SU-DHL-6 (cell line): ENCODE measurements at regions not wholly inside any gene's neighbourhood (a gene's known extent, or its start where the extent isn't known, plus 50 kb on each side); places are given as distances from the start of the nearest gene placed in this dataset.

Experiments
- H2AFZ ChIP-seq: fragments of 200-600 bp; sonication (generic); 2 replicates; pipeline ENCODE4 v1.6.1; 2014; ENCODE audit warnings: low read depth, mild to moderate bottlenecking, moderate library complexity, mixed read lengths, antibody characterized with exemption, low read length; ENCODE audit not compliant: severe bottlenecking
- H3F3A ChIP-seq: fragments of 200-600 bp; shearing (Covaris generic); 2 replicates; pipeline ENCODE4 v1.6.0; 2016; ENCODE audit warnings: antibody characterized with exemption, mild to moderate bottlenecking; ENCODE audit not compliant: insufficient read depth
- H3K27ac ChIP-seq: fragments of 200-600 bp; sonication (generic); 2 replicates; pipeline ENCODE4 v1.5.1; 2016; ENCODE audit warnings: low read depth, mild to moderate bottlenecking, low read length, moderate library complexity, mixed read lengths
- H3K27me3 ChIP-seq: fragments of 200-600 bp; sonication (generic), shearing (Covaris generic); 2 replicates; pipeline ENCODE4 v1.6.0; 2014; ENCODE audit warnings: mild to moderate bottlenecking, low read length
- H3K36me3 ChIP-seq: fragments of 200-600 bp; sonication (generic); 2 replicates; pipeline ENCODE4 v1.6.1; 2014; ENCODE audit warnings: mild to moderate bottlenecking, low read length, mixed read lengths
- H3K4me2 ChIP-seq: fragments of 300-600, 200-600 bp; shearing (Covaris generic), sonication (generic); 2 replicates; pipeline ENCODE4 v1.6.0; 2014; ENCODE audit warnings: low read length, low read depth, mild to moderate bottlenecking; ENCODE audit not compliant: poor library complexity, severe bottlenecking
- H3K4me3 ChIP-seq: fragments of 200-600 bp; sonication (generic); 2 replicates; pipeline ENCODE4 v1.5.1; 2014; ENCODE audit warnings: antibody characterized with exemption, low read length, mild to moderate bottlenecking, mixed read lengths; ENCODE audit not compliant: insufficient read depth, poor library complexity, severe bottlenecking
- H3K79me2 ChIP-seq: fragments of 200-600 bp; sonication (generic); 2 replicates; pipeline ENCODE4 v1.6.1; 2014; ENCODE audit warnings: mild to moderate bottlenecking, low read length, moderate library complexity; ENCODE audit not compliant: insufficient read depth
- H3K9ac ChIP-seq: fragments of 200-600 bp; sonication (generic); 2 replicates; pipeline ENCODE4 v1.7.0; 2014; ENCODE audit warnings: mild to moderate bottlenecking, low read length
- H3K9me2 ChIP-seq: fragments of 200-600 bp; sonication (generic); replicated peaks from 2 replicates; pipeline ENCODE4 v1.6.1; 2014; ENCODE audit warnings: low read length; ENCODE audit not compliant: insufficient read depth
- H3K9me3 ChIP-seq: fragments of 200-600 bp; sonication (generic); 2 replicates; pipeline ENCODE4 v1.6.1; 2014; ENCODE audit warnings: low read length, mixed read lengths; ENCODE audit not compliant: insufficient read depth
- H4K20me1 ChIP-seq: fragments of 200-600 bp; sonication (generic); 2 replicates; pipeline ENCODE4 v1.6.1; 2014; ENCODE audit warnings: low read depth, mild to moderate bottlenecking, antibody characterized with exemption, low read length, moderate library complexity, mixed read lengths
- CTCF ChIP-seq: fragments of 200-600 bp; sonication (generic); IDR thresholded peaks from one replicate; pipeline ENCODE4 v1.5.1; 2017; ENCODE audit warnings: antibody characterized with exemption, mild to moderate bottlenecking, low read length, moderate library complexity; ENCODE audit not compliant: insufficient read depth, poor library complexity, severe bottlenecking
- EZH2phosphoT487 ChIP-seq: fragments of 200-600 bp; sonication (generic), shearing (Covaris generic); conservative IDR thresholded peaks from 2 replicates; pipeline ENCODE4 v1.6.1; 2018; ENCODE audit warnings: mild to moderate bottlenecking, antibody characterized with exemption, low read length, moderate library complexity, mixed read lengths

- no peaks in the 10 kb centered on the region for H4K20me1 ChIP-seq
- TF ChIP-seq EZH2phosphoT487 (no peak), CTCF (no peak)
- no peaks in the 10 kb centered on the region for H3K9me3 ChIP-seq
- no peaks in the 10 kb centered on the region for H3K36me3 ChIP-seq
- no peaks in the 10 kb centered on the region for H3F3A ChIP-seq
- no peak overlapping the region for H3K4me3 ChIP-seq
- H3K27ac ChIP-seq, result no peak overlapping the region
- H3K9me2 ChIP-seq, result no peaks in the 10 kb centered on the region
- no peak overlapping the region for H2AFZ ChIP-seq
- H3K4me2 ChIP-seq, result no peak overlapping the region
- no peak overlapping the region for H3K9ac ChIP-seq
- H3K79me2 ChIP-seq, result no peaks in the 10 kb centered on the region
- H3K27me3 ChIP-seq, result no peaks in the 10 kb centered on the region
Observed at GRCh38 chr5:4113905-4114304, 518.3 kb downstream of the IRX1 start.

- H3K9me2 ChIP-seq, result no peaks in the 10 kb centered on the region
- no peak overlapping the region for H2AFZ ChIP-seq
- H3F3A ChIP-seq, result no peaks in the 10 kb centered on the region
- no peak overlapping the region for H3K4me3 ChIP-seq
- H3K27ac ChIP-seq, result no peak overlapping the region
- no peaks in the 10 kb centered on the region for H3K9me3 ChIP-seq
- no peak overlapping the region for H3K9ac ChIP-seq
- no peaks in the 10 kb centered on the region for H3K36me3 ChIP-seq
- no peak overlapping the region for H3K4me2 ChIP-seq
- H4K20me1 ChIP-seq, result no peaks in the 10 kb centered on the region
- TF ChIP-seq CTCF (no peak), EZH2phosphoT487 (no peak)
- H3K79me2 ChIP-seq, result no peaks in the 10 kb centered on the region
- H3K27me3 ChIP-seq, result no peaks in the 10 kb centered on the region
Observed at GRCh38 chr5:4114452-4114851, 518.8 kb downstream of the IRX1 start.

GRCh38 chr5:4116834-4117233 is 521.2 kb downstream of the IRX1 start:
- Histone ChIP-seq H3K36me3 (no peaks in the 10 kb centered on the region), H3K9me3 (no peaks in the 10 kb centered on the region), H3K27me3 (no peaks in the 10 kb centered on the region), H2AFZ (no peak overlapping the region), H3K27ac (no peak overlapping the region), H3K4me3 (no peak overlapping the region), H3K9ac (no peak overlapping the region), H3K79me2 (no peaks in the 10 kb centered on the region), H3K9me2 (no peaks in the 10 kb centered on the region), H3K4me2 (no peak overlapping the region), H3F3A (no peaks in the 10 kb centered on the region), H4K20me1 (no peaks in the 10 kb centered on the region)
- TF ChIP-seq EZH2phosphoT487 (no peak), CTCF (no peak)
